ENCODE measurements at regions not wholly inside any gene's neighbourhood (a gene's known extent, or its start where the extent isn't known, plus 50 kb on each side); places are given as distances from the start of the nearest gene placed in this dataset.

- H3K4me3 ChIP-seq: no peak overlapping the region
- ChIA-PET CTCF (no interaction called here), POLR2A (no interaction called here), SMC1A (ENCODE audit: uncharacterized antibody, unreplicated experiment) (no interaction called here), RAD21 (ENCODE audit: unreplicated experiment) (no interaction called here)
- ATAC-seq (no peak), DNase-seq (ENCODE audit: low read depth, low spot score) (no peak), FAIRE-seq (no peak)
- BruUV-seq (replicated peaks): no TSS peak
- TF ChIP-seq RB1 (IDR thresholded peaks at IDR 0.05; ENCODE audit: borderline replicate concordance): no peak
- no peak for TF ChIP-seq RELA (IDR thresholded peaks at IDR 0.05; ENCODE audit: borderline replicate concordance, partially characterized antibody)
- TF ChIP-seq NFIC (IDR thresholded peaks at IDR 0.05; ENCODE audit: low read depth, low read length): no peak
- H3K9me3 ChIP-seq (replicated peaks; ENCODE audit: control insufficient read depth, insufficient read depth, low read length): no peaks in the 10 kb centered on the region
- intact Hi-C loops (cut with micrococcal nuclease; ENCODE audit: unreplicated experiment): no loop called here
- no peaks in the 10 kb centered on the region for H3K27me3 ChIP-seq (replicated peaks in 1 of 2; ENCODE audit: control insufficient read depth in 2 of 2, insufficient read depth in 2 of 2, low read length in 1 of 2)
- no peak overlapping the region for H3K27ac ChIP-seq (ENCODE audit: control insufficient read depth, insufficient read depth)
- WGBS (ENCODE audit: insufficient coverage, insufficient replicate concordance, low lambda C conversion rate, missing lambda C conversion rate): 29% methylated on average over 2 of the region's 2 CpGs
- no peak overlapping the region for H2AFZ ChIP-seq (ENCODE audit: control insufficient read depth, low read depth, low read length)
- no peak overlapping the region for H3K4me2 ChIP-seq (ENCODE audit: control insufficient read depth, insufficient read depth)
- no peaks in the 10 kb centered on the region for H4K20me1 ChIP-seq (ENCODE audit: control insufficient read depth, insufficient read depth)
- H3K79me2 ChIP-seq (ENCODE audit: control insufficient read depth, insufficient read depth, low read length): no peaks in the 10 kb centered on the region
- no peak overlapping the region for H3K9ac ChIP-seq (ENCODE audit: control insufficient read depth, insufficient read depth, low read length)
- in situ Hi-C loops (cut with MboI): no loop called here
- H3K36me3 ChIP-seq (ENCODE audit: control insufficient read depth in 2 of 2, insufficient read depth in 2 of 2, low read length in 1 of 2): no peaks in the 10 kb centered on the region
- H3K4me1 ChIP-seq (ENCODE audit: control insufficient read depth, insufficient read depth, low read length): no peaks in the 10 kb centered on the region
Measured at GRCh38 chr15:92333709-92334108, 60.0 kb upstream of the ST8SIA2 start.

GRCh38 chr15:92336419-92336987, 57.2 kb upstream of the ST8SIA2 start:
- WGBS (ENCODE audit: insufficient coverage, insufficient replicate concordance, low lambda C conversion rate, missing lambda C conversion rate): 20% methylated on average over 2 of the region's 2 CpGs
- no TSS peak for BruUV-seq (replicated peaks)
- intact Hi-C loops (cut with micrococcal nuclease; ENCODE audit: unreplicated experiment): no loop called here

More at GRCh38 chr15:92336419-92336987, 57.2 kb upstream of the ST8SIA2 start:
- ChIA-PET RAD21 (ENCODE audit: unreplicated experiment) (no interaction called here), SMC1A (ENCODE audit: uncharacterized antibody, unreplicated experiment) (interaction anchor here (1.4 kb wide), 1 partner anchor 10 kb away, joined by 3 read pairs; no protein-coding TSS in a partner anchor), CTCF (no interaction called here), POLR2A (no interaction called here)
- no peaks in the 10 kb centered on the region for H3K36me3 ChIP-seq (ENCODE audit: control insufficient read depth in 2 of 2, insufficient read depth in 2 of 2, low read length in 1 of 2)
- no peak overlapping the region for H3K4me3 ChIP-seq
- no peak for TF ChIP-seq MYC (IDR thresholded peaks at IDR 0.05; ENCODE audit: insufficient read depth, insufficient read length, insufficient replicate concordance, low read length, severe bottlenecking)
- TF ChIP-seq USF1 (IDR thresholded peaks at IDR 0.05; ENCODE audit: borderline replicate concordance, extremely low read length, insufficient read depth, low read depth, low read length): no peak
- no peak for TF ChIP-seq ZNF687 (IDR thresholded peaks at IDR 0.05)
- no peak for TF ChIP-seq TBL1XR1 (IDR thresholded peaks at IDR 0.05; ENCODE audit: low read depth, low read length)
- TF ChIP-seq ESRRA (IDR thresholded peaks at IDR 0.05; ENCODE audit: low read length): no peak
- TF ChIP-seq CHD1 (IDR thresholded peaks at IDR 0.05; ENCODE audit: low read depth, low read length): no peak
- no peaks in the 10 kb centered on the region for H4K20me1 ChIP-seq (ENCODE audit: control insufficient read depth, insufficient read depth)
- H2AFZ ChIP-seq (ENCODE audit: control insufficient read depth, low read depth, low read length): no peak overlapping the region
- H3K4me2 ChIP-seq (ENCODE audit: control insufficient read depth, insufficient read depth): no peak overlapping the region
- H3K9ac ChIP-seq (ENCODE audit: control insufficient read depth, insufficient read depth, low read length): no peak overlapping the region
- H3K27me3 ChIP-seq (replicated peaks in 1 of 2; ENCODE audit: control insufficient read depth in 2 of 2, insufficient read depth in 2 of 2, low read length in 1 of 2): no peaks in the 10 kb centered on the region
- ATAC-seq: no peak
- no peak for FAIRE-seq
- in situ Hi-C loops (cut with MboI): no loop called here
- no peak for DNase-seq (ENCODE audit: low read depth, low spot score)
- no peak overlapping the region for H3K27ac ChIP-seq (ENCODE audit: control insufficient read depth, insufficient read depth)
- H3K79me2 ChIP-seq (ENCODE audit: control insufficient read depth, insufficient read depth, low read length): no peaks in the 10 kb centered on the region
- H3K4me1 ChIP-seq (ENCODE audit: control insufficient read depth, insufficient read depth, low read length): no peaks in the 10 kb centered on the region
- H3K9me3 ChIP-seq (replicated peaks; ENCODE audit: control insufficient read depth, insufficient read depth, low read length): no peaks in the 10 kb centered on the region
